ENCODE measurements at regions not wholly inside any gene's neighbourhood (a gene's known extent, or its start where the extent isn't known, plus 50 kb on each side); places are given as distances from the start of the nearest gene placed in this dataset.

DNA sequence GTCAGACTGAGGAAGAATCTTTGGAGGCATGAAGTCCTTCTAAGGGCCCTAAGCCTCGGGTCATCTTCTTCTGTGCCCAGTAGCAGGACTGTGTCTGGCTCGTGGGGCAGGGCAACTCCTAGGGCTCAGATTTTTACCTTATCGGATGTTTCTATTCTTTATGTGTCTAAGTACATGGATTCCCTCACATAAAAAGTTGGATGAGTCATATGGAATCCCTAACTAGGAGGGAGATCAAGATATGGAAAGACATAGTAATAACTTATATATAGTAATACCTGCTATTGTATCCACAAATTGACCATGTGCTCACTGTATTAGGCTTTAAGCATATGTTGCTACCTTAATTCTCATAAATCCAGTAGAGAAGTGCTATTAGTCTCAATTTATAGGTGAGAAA lies 364.5 kb upstream of the CAMK1G start:
- DNase-seq (ENCODE audit: low read depth in 2 of 2) = no peak

GRCh38 chr1:209219791-209220524 lies 363.6 kb upstream of the CAMK1G start:
- DNase-seq (ENCODE audit: low read depth in 2 of 2) = no peak

- DNase-seq (ENCODE audit: low read depth in 2 of 2) = no peak
Measured at GRCh38 chr1:209222826-209223225, 360.7 kb upstream of the CAMK1G start.

DNA sequence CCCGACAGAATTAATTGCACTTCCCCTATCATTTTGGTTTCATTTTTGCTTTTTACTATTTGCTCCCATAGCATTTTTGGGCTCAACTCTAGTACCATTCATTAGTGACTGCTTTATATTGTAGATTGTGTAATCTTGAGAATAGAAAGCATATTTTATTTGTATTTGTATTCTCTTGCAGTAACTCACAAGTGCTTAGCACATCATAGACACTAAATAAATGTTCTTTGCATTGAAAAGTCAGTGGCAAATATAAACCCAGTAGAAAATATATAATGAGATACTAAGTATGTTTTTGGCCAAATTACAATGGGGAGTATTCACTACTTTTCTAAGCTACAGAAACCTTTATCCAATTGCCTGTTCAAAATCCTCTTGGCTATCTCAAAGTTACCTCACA lies 359.7 kb upstream of the CAMK1G start:
- DNase-seq (ENCODE audit: low read depth in 2 of 2) = no peak

- no peak for DNase-seq (ENCODE audit: low read depth in 2 of 2)
Measured at GRCh38 chr1:209224886-209225285, 358.6 kb upstream of the CAMK1G start.

GRCh38 chr1:209227171-209227570 lies 356.3 kb upstream of the CAMK1G start:
- DNase-seq (ENCODE audit: low read depth in 2 of 2) = no peak

DNA sequence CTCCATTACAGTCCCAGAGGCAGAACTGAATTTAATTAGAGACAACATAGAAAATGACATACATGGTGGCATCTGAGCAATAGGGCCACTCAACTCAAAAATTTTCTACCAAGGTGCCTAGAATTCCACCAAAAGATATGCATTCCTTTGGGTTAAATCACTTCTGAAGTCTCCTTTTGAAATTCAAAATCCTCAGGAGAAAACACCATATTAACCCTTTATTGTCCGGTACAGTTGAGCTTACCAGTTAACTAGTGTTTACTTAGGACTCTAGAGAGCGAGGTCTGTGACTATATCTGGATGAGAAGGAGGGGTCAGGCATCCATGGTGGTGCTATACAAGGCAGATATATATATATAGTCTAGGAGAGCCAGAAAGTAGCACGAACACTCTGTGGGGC lies 355.6 kb upstream of the CAMK1G start:
- DNase-seq (ENCODE audit: low read depth in 2 of 2) = no peak

GRCh38 chr1:209229494-209230061 lies 353.9 kb upstream of the CAMK1G start:
- no peak for DNase-seq (ENCODE audit: low read depth in 2 of 2)

- no peak for DNase-seq (ENCODE audit: low read depth in 2 of 2)
Measured at GRCh38 chr1:209230314-209230713, 353.2 kb upstream of the CAMK1G start.

DNA sequence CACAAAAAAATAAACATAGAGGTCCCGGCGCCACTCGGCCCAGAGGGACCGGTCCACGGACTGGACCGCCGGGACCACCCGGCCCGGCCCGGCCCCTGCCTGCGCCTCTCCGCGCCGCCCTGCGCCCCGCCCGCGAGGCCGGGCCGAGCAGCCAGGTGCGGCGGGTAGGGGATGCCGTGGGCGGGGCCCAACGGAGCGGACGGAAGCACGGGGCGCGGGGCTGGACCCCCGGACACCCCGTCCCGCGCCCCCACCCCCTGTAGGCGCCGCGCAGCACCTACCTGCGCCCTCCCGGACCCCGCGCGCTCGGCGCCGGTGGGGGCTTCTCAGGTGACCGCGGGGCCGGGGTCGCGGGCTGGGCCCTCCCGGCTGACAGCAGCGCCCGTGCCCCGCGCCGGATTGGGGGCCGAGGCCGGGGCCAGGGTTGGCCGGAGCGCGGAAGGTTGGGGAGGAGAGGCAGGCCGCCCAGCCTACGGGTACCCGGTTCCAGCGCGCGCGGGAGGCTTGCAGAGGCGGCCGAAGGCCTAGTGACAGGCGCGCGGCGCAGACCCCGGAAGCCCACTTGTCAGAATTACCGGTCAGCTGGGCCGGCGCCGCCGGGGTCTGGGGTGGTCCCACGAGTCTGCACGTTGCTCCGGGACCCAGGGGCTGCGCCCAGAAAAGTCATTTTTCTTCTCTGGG lies 351.9 kb upstream of the CAMK1G start:
- no peak for DNase-seq (ENCODE audit: low read depth in 2 of 2)

DNA sequence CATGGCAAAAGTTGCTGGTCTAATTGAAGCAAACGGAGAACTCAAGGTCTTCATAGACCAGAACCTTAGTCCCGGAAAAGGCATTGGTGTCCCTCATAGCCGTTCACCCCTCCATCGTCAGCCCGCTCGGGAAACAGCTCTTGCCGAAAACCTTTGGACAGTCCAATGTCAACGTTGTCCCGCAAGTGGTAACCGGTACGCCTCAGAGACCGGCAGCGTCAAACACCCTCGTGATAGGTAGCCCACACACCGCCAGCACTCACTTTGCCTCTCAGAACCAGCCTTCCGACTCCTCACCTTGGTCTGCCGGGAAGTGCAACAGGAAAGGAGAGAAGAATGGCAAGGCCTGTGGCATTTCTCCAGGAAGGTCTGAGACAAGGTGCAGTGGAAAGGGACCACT lies 351.3 kb upstream of the CAMK1G start:
- DNase-seq (ENCODE audit: low read depth in 2 of 2) = no peak

DNA sequence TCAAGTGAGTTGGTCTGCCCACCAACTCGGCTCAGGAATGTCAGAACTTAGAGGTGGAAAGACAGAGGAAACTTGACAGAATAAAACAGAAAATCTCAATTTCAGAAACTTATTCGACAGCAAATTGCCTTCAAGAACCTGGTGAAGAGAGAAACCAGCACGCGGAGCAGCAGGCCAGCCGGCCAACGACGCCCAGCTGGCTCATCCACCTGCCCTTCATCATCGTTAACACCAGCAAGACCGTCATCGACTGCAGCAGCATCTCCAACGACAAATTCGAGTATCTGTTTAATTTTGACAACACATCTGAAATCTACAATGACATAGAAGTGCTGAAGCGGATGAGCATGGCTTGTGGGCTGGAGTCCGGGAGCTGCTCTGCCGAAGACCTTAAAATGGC lies 350.8 kb upstream of the CAMK1G start:
- no peak for DNase-seq (ENCODE audit: low read depth in 2 of 2)

- no peak for DNase-seq (ENCODE audit: low read depth in 2 of 2)
Measured at GRCh38 chr1:209235166-209235565, 348.3 kb upstream of the CAMK1G start.

DNA sequence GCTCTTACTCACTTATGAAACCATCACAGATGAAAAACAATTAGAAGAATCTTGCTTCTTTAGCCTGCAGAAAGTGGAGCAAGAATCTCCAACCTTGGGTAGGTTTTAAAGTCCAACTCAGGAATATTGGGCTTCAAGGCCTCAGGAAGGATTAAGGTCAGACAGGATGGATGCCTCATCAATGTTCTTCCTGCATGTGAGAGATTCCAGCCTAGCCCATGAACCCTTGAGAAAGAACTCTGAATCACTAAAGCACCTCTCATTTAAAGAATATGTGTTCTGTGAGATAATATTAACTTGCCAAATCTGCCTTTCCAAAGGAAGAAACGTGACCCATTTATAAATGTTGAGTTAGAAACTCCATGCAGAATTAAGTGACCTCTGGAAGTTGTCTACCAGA lies 345.2 kb upstream of the CAMK1G start:
- DNase-seq (ENCODE audit: low read depth in 2 of 2) = no peak

GRCh38 chr1:209240351-209240750 lies 343.2 kb upstream of the CAMK1G start:
- no peak for DNase-seq (ENCODE audit: low read depth in 2 of 2)

DNA sequence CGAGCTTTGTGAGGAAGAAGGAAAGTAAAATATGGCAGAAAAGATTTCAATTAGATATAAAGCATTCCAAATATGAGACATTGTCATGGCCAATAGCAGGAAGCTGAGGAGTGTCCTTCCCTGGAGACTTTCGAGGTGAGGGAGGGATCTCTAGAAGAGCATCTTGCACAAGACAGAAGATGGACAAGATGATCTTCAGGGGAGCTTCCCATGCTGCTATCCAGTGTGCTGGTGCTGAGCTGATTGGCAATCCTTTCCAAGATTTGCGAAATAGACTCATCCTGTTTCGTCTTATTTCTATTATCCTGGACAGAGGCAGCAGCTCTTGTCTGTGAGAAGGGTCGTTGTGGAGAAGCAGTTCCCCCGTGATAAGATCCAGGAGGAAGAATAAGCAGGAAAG lies 342.0 kb upstream of the CAMK1G start:
- no peak for DNase-seq (ENCODE audit: low read depth in 2 of 2)

GRCh38 chr1:209248649-209249279 lies 334.8 kb upstream of the CAMK1G start:
- peak in 1 of 2 donors; percentile 5 for DNase-seq (ENCODE audit: low read depth in 2 of 2)

DNA sequence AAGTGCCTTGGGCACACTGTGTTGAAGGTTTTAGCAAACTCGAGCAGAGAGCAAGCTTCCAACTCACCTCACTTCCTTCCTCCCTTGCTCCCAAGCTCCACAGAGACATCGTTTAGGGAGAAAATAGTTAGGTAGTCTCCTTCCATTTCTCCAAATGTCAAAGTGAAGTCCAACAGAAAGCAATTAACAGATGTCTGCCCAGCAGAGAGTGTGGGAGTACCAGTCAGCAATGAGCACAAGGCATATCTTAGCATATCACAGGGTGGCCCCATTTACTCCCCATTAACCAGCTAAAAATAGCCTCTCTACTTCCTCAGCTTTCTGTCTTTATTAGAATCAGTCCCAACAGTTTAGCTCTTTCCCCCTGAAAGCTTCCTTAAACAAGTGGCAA lies 334.2 kb upstream of the CAMK1G start:
- no peak for DNase-seq (ENCODE audit: low read depth in 2 of 2)

GRCh38 chr1:209249785-209250440 lies 333.6 kb upstream of the CAMK1G start:
- no peak for DNase-seq (ENCODE audit: low read depth in 2 of 2)

- no peak for DNase-seq (ENCODE audit: low read depth in 2 of 2)
Measured at GRCh38 chr1:209250861-209251636, 332.5 kb upstream of the CAMK1G start.

GRCh38 chr1:209256766-209257350 lies 326.7 kb upstream of the CAMK1G start:
- no peak for DNase-seq (ENCODE audit: low read depth in 2 of 2)
